Keratinocyte (primary cell): ENCODE measurements at regions not wholly inside any gene's neighbourhood (a gene's known extent, or its start where the extent isn't known, plus 50 kb on each side); places are given as distances from the start of the nearest gene placed in this dataset.

Experiments
- DNase-seq: peaks from one replicate; pipeline ENCODE4 v3.0.0-alpha.2; 2011; ENCODE audit warnings: low read depth, missing footprints, low spot score
- FAIRE-seq: peaks from 2 replicates; lab custom pipeline; 2011; peaks lifted over from hg19 to GRCh38; lab: Jason Lieb, UNC
- H2AFZ ChIP-seq: 2 replicates; pipeline ENCODE4 v1.6.0; 2012; ENCODE audit warnings: low read length, control low read depth, inconsistent platforms; ENCODE audit not compliant: control insufficient read depth
- H3K27ac ChIP-seq: 2 replicates; pipeline ENCODE4 v1.5.1; 2011; ENCODE audit warnings: low read length; ENCODE audit not compliant: control insufficient read depth, insufficient read depth
- H3K27me3 ChIP-seq: 3 replicates; pipeline ENCODE4 v1.6.0; 2011; ENCODE audit warnings: low read length; ENCODE audit not compliant: control insufficient read depth, insufficient read depth; ENCODE audit errors: extremely low read depth
- H3K36me3 ChIP-seq, 2 experiments: 2 replicates in 1 of 2; 3 replicates in 1 of 2; pipeline ENCODE4 v1.5.1; 2011; ENCODE audit warnings: low read length in 2 of 2, mild to moderate bottlenecking in 1 of 2; ENCODE audit not compliant: control insufficient read depth in 2 of 2, insufficient read depth in 2 of 2; ENCODE audit errors: extremely low read depth in 1 of 2
- H3K4me1 ChIP-seq: 3 replicates; pipeline ENCODE4 v1.5.1; 2011; ENCODE audit warnings: low read length; ENCODE audit not compliant: control insufficient read depth, insufficient read depth; ENCODE audit errors: extremely low read depth
- H3K4me2 ChIP-seq: 3 replicates; pipeline ENCODE4 v1.6.0; 2011; ENCODE audit warnings: low read depth, low read length; ENCODE audit not compliant: control insufficient read depth, insufficient read depth; ENCODE audit errors: extremely low read depth
- H3K4me3 ChIP-seq, 3 experiments: fragments of 200-600 bp in 1 of 3; sonication (generic) in 1 of 3; 2 replicates in 2 of 3; 3 replicates in 1 of 3; pipeline ENCODE4 v1.5.1; 2011 to 2016; ENCODE audit warnings: low read length in 3 of 3, mild to moderate bottlenecking in 3 of 3, control low read depth in 2 of 3, inconsistent platforms in 1 of 3, low read depth in 1 of 3, mixed read lengths in 1 of 3, mixed run types in 1 of 3, moderate library complexity in 1 of 3; ENCODE audit not compliant: control insufficient read depth in 2 of 3, insufficient read depth in 2 of 3; ENCODE audit errors: extremely low read depth in 1 of 3
- H3K79me2 ChIP-seq: 2 replicates; pipeline ENCODE4 v1.6.0; 2012; ENCODE audit warnings: low read length; ENCODE audit not compliant: control insufficient read depth, insufficient read depth
- H3K9ac ChIP-seq: 3 replicates; pipeline ENCODE4 v1.6.0; 2011; ENCODE audit warnings: low read length; ENCODE audit not compliant: control insufficient read depth, insufficient read depth; ENCODE audit errors: extremely low read depth
- H3K9me1 ChIP-seq: 3 replicates; pipeline ENCODE4 v1.6.0; 2011; ENCODE audit warnings: low read length; ENCODE audit not compliant: control insufficient read depth, insufficient read depth; ENCODE audit errors: extremely low read depth
- H3K9me3 ChIP-seq: 2 replicates; pipeline ENCODE4 v1.5.1; 2012; ENCODE audit warnings: low read depth, low read length; ENCODE audit not compliant: control insufficient read depth
- H4K20me1 ChIP-seq: 3 replicates; pipeline ENCODE4 v1.6.0; 2011; ENCODE audit warnings: low read length; ENCODE audit not compliant: control insufficient read depth, insufficient read depth; ENCODE audit errors: extremely low read depth
- CTCF ChIP-seq, 3 experiments: IDR thresholded peaks in 1 of 3; conservative IDR thresholded peaks in 1 of 3; optimal IDR thresholded peaks in 1 of 3; 2 replicates in 2 of 3; 3 replicates in 1 of 3; pipeline versions ENCODE3 to v1.5.1; 2011; ENCODE audit warnings: low read length in 3 of 3, mild to moderate bottlenecking in 3 of 3, moderate library complexity in 2 of 3, control low read depth in 1 of 3, inconsistent platforms in 1 of 3; ENCODE audit not compliant: insufficient read depth in 2 of 3; ENCODE audit errors: extremely low read depth in 1 of 3
- EZH2 ChIP-seq: IDR thresholded peaks from one replicate; pipeline ENCODE4 v1.6.1; 2012; ENCODE audit warnings: inconsistent platforms, mild to moderate bottlenecking, low read length, moderate library complexity
- dilution Hi-C: fragments of 300-500 bp; cut with MboI; formaldehyde crosslinking; loops from one replicate; pipeline ENCODE4 v1.7.0; 2020; ENCODE audit warnings: low sequenced_read_pairs; ENCODE audit not compliant: extremely low pct_ligation_motif_present

- Histone ChIP-seq H3K4me2 (no peak overlapping the region), H2AFZ (no peak overlapping the region), H3K9me1 (no peaks in the 10 kb centered on the region), H3K9me3 (no peaks in the 10 kb centered on the region), H3K4me3 (no peak overlapping the region), H3K4me1 (no peaks in the 10 kb centered on the region), H3K36me3 (no peaks in the 10 kb centered on the region), H3K9ac (no peak overlapping the region), H3K79me2 (no peaks in the 10 kb centered on the region), H3K27ac (no peak overlapping the region), H3K27me3 (no peaks in the 10 kb centered on the region), H4K20me1 (no peaks in the 10 kb centered on the region)
- FAIRE-seq: no peak
- dilution Hi-C loops: no loop called here
- TF ChIP-seq CTCF (optimal IDR thresholded peaks at IDR 0.05 in 1 of 3, IDR thresholded peaks at IDR 0.05 in 1 of 3, conservative IDR thresholded peaks at IDR 0.05 in 1 of 3; ENCODE audit: extremely low read depth in 1 of 3, insufficient read depth in 2 of 3, low read length in 3 of 3) (no peak), EZH2 (no peak)
- DNase-seq: no peak
These were observed 82.5 kb upstream of the MYT1L start for GRCh38 chr2:2413525-2413924.

- no peaks in the 10 kb centered on the region for H3K9me1 ChIP-seq
- H3K9ac ChIP-seq: no peak overlapping the region
- no peak overlapping the region for H3K27ac ChIP-seq
- dilution Hi-C loops: no loop called here
- H3K27me3 ChIP-seq: no peaks in the 10 kb centered on the region
- no peak overlapping the region for H3K4me2 ChIP-seq
- no peaks in the 10 kb centered on the region for H3K9me3 ChIP-seq
- no peak for TF ChIP-seq EZH2
- TF ChIP-seq CTCF (optimal IDR thresholded peaks at IDR 0.05 in 1 of 3, IDR thresholded peaks at IDR 0.05 in 1 of 3, conservative IDR thresholded peaks at IDR 0.05 in 1 of 3; ENCODE audit: extremely low read depth in 1 of 3, insufficient read depth in 2 of 3, low read length in 3 of 3): no peak
- H3K4me1 ChIP-seq: no peaks in the 10 kb centered on the region
- no peaks in the 10 kb centered on the region for H3K36me3 ChIP-seq
- no peak overlapping the region for H2AFZ ChIP-seq
- FAIRE-seq: no peak
- DNase-seq: no peak
- no peaks in the 10 kb centered on the region for H4K20me1 ChIP-seq
- H3K4me3 ChIP-seq: no peak overlapping the region
- no peaks in the 10 kb centered on the region for H3K79me2 ChIP-seq
These were observed 79.9 kb upstream of the MYT1L start for GRCh38 chr2:2410987-2411386.
